Heart left ventricle (tissue), 13 donors: ENCODE measurements at regions not wholly inside any gene's neighbourhood (a gene's known extent, or its start where the extent isn't known, plus 50 kb on each side); places are given as distances from the start of the nearest gene placed in this dataset.

Experiments used
- POLR2A ChIP-seq, 2 donors: fragments of 450-650 bp; IDR thresholded peaks; one replicate each; pipeline ENCODE4 v1.6.1; 2017; ENCODE audit warnings: antibody characterized with exemption in 2 of 2, mild to moderate bottlenecking in 2 of 2, moderate library complexity in 2 of 2
- TF ChIP-seq, protein P1 (sequence below), 12 donors: fragments of 200-600 bp; sonication (generic) in 4 of 12; IDR thresholded peaks; one replicate each; pipeline versions ENCODE4 v1.5.0 to v1.8.0; 2018 to 2022; ENCODE audit warnings: antibody characterized with exemption in 12 of 12, mild to moderate bottlenecking in 5 of 12
- donor health status: ischemic (EF 13 %, LVEDD 7.1; RV severe dilation, severe dysfunction).
- donor health status: DM: no; HTN: yes; CAD: no.
- donor health status: DM: no; HTN: no; CAD: no.
- donor health status: ischemic (EF 25% LVEDD 6.9; RV normal size, moderate dysfunction).
- donor health status: ischemic (EF 25% LVEDD 5.7; RV mildly dilated, moderate dysfunction).
- donor health status: ischemic (EF 35%, LVEDD 5.7; RV mildly dilated, moderate dysfunction).
- donor health status: nonischemic (EF 11% LVEDD 7.7; RV severe dilation, severe dysfunction).
- donor health status: DM: yes; HTN: yes; CAD: no.
- donor health status: PGD.
- donor health status: ischemic (EF 29% LVEDD 5.4; RV normal size, mild dysfunction).
- donor health status: nonischemic (EF 23%, LVEDD 6.1; RV moderate dilation, normal function).

DNA sequence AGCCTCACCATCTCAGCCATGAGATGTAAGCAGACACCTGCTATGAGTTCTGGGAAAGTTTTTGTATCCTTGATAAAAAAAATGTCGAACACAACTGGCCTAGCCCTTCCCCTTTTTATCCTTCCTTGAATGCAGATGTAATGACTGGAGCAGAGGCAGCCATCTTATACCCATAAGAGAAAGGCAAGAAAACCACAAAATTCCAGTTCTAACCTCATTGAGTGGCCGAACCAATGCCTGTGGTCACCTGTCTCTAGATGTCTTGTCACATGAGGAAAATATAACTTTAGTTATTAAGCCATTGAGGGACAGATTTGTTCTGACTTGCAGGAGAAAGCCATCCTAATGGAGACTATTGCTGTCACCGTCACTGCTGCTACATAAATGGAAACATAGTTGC lies 80.4 kb upstream of the SLC6A6 start:
- TF ChIP-seq, protein P1, sequence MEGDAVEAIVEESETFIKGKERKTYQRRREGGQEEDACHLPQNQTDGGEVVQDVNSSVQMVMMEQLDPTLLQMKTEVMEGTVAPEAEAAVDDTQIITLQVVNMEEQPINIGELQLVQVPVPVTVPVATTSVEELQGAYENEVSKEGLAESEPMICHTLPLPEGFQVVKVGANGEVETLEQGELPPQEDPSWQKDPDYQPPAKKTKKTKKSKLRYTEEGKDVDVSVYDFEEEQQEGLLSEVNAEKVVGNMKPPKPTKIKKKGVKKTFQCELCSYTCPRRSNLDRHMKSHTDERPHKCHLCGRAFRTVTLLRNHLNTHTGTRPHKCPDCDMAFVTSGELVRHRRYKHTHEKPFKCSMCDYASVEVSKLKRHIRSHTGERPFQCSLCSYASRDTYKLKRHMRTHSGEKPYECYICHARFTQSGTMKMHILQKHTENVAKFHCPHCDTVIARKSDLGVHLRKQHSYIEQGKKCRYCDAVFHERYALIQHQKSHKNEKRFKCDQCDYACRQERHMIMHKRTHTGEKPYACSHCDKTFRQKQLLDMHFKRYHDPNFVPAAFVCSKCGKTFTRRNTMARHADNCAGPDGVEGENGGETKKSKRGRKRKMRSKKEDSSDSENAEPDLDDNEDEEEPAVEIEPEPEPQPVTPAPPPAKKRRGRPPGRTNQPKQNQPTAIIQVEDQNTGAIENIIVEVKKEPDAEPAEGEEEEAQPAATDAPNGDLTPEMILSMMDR (IDR thresholded peaks at IDR 0.05): no peak
- TF ChIP-seq POLR2A (IDR thresholded peaks at IDR 0.05): no peak
